Mammary epithelial cell (primary cell): ENCODE measurements at regions not wholly inside any gene's neighbourhood (a gene's known extent, or its start where the extent isn't known, plus 50 kb on each side); places are given as distances from the start of the nearest gene placed in this dataset.

Experiments used
- EZH2 ChIP-seq: IDR thresholded peaks from 2 replicates; pipeline ENCODE4 v1.6.1; 2012; ENCODE audit warnings: low read length, inconsistent platforms, borderline replicate concordance
- TF ChIP-seq, protein P1 (sequence below), 2 donors: IDR thresholded peaks in 1 of 2; conservative IDR thresholded peaks in 1 of 2; 2 replicates each; pipeline ENCODE4 v1.5.1; 2011 to 2012; ENCODE audit warnings: inconsistent platforms in 2 of 2, low read length in 2 of 2, mild to moderate bottlenecking in 2 of 2, control low read depth in 1 of 2, low read depth in 1 of 2; ENCODE audit not compliant: insufficient read depth in 1 of 2; ENCODE audit errors: extremely low read depth in 1 of 2

DNA sequence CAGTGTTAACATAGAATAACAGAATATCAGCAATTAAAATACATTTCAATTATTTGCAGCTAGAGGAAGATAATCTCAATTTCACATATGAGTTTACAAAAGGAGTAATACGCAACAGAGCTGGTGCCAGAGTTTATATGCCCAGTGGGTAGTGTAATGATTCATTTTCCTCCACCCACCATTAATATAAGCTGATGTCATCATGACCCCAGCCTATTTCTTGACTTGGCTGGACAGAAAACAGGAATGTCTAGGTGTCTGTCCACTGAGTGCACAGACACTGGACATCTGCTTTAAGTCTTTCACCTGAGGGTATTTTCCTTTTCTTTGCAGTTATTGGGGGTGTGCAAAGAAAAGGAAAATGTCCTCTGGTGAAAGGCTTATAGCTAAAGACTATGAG, 335.5 kb downstream of the TBC1D4 start:
- TF ChIP-seq, protein P1, sequence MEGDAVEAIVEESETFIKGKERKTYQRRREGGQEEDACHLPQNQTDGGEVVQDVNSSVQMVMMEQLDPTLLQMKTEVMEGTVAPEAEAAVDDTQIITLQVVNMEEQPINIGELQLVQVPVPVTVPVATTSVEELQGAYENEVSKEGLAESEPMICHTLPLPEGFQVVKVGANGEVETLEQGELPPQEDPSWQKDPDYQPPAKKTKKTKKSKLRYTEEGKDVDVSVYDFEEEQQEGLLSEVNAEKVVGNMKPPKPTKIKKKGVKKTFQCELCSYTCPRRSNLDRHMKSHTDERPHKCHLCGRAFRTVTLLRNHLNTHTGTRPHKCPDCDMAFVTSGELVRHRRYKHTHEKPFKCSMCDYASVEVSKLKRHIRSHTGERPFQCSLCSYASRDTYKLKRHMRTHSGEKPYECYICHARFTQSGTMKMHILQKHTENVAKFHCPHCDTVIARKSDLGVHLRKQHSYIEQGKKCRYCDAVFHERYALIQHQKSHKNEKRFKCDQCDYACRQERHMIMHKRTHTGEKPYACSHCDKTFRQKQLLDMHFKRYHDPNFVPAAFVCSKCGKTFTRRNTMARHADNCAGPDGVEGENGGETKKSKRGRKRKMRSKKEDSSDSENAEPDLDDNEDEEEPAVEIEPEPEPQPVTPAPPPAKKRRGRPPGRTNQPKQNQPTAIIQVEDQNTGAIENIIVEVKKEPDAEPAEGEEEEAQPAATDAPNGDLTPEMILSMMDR (conservative IDR thresholded peaks at IDR 0.05 in 1 of 2, IDR thresholded peaks at IDR 0.05 in 1 of 2; ENCODE audit: extremely low read depth in 1 of 2, insufficient read depth in 1 of 2, low read depth in 1 of 2, low read length in 2 of 2) = no peak
- TF ChIP-seq EZH2 = no peak
